SJSA1 (cell line): ENCODE measurements at regions not wholly inside any gene's neighbourhood (a gene's known extent, or its start where the extent isn't known, plus 50 kb on each side); places are given as distances from the start of the nearest gene placed in this dataset.
A peak's percentile ranks its signal among the peaks of the same experiment; 100 is the strongest.

Experiments
- DNase-seq, 2 experiments: peaks; one replicate each; pipeline ENCODE4 v3.0.0-alpha.2; 2015 to 2020; ENCODE audit warnings: low spot score in 2 of 2, low read depth in 1 of 2
- H3K27ac ChIP-seq: fragments of 250-450 bp; sonication (Bioruptor Pico); 2 replicates; pipeline ENCODE4 v1.5.1; 2020; ENCODE audit warnings: mild to moderate bottlenecking, moderate library complexity
- H3K27me3 ChIP-seq: fragments of 250-450 bp; sonication (Bioruptor Pico); replicated peaks from 2 replicates; pipeline ENCODE4 v1.5.1; 2020; ENCODE audit warnings: mild to moderate bottlenecking, moderate library complexity
- H3K36me3 ChIP-seq: fragments of 250-450 bp; sonication (Bioruptor Pico); 2 replicates; pipeline ENCODE4 v1.5.1; 2020; ENCODE audit warnings: mild to moderate bottlenecking
- H3K4me1 ChIP-seq: fragments of 250-450 bp; sonication (Bioruptor Pico); replicated peaks from 2 replicates; pipeline ENCODE4 v1.6.1; 2021; ENCODE audit warnings: mild to moderate bottlenecking
- H3K4me3 ChIP-seq: fragments of 250-450 bp; sonication (Bioruptor Pico); 2 replicates; pipeline ENCODE4 v1.5.1; 2020; ENCODE audit warnings: mild to moderate bottlenecking
- H3K9me3 ChIP-seq: fragments of 250-450 bp; sonication (Bioruptor Pico); replicated peaks from 2 replicates; pipeline ENCODE4 v1.5.1; 2020; ENCODE audit warnings: mild to moderate bottlenecking

DNA sequence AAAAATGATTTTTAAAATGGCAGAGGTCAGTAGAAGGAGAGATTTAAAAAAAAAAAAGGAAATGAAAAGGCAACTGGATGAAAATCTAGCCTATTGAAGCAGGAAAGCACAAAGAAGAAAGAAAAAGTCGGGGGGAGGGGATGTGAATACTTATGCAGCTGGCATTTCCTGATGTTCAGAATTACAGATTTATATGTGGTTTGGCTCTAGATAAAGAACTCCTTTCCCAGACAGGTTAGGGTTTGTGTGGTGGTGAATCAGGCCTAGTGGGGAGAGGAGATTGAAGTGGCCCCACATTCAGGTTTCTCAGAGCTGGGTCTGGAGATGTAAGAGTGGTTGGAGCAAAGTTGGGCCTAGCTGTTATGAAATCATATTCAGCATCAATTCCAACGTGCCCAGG is 394.4 kb downstream of the FIGN start:
- Histone ChIP-seq H3K36me3 (no peaks in the 10 kb centered on the region), H3K27ac (no peak overlapping the region), H3K4me3 (no peak overlapping the region), H3K4me1 (no peaks in the 10 kb centered on the region), H3K9me3 (no peaks in the 10 kb centered on the region), H3K27me3 (no peaks in the 10 kb centered on the region)
- no peak for DNase-seq

DNA sequence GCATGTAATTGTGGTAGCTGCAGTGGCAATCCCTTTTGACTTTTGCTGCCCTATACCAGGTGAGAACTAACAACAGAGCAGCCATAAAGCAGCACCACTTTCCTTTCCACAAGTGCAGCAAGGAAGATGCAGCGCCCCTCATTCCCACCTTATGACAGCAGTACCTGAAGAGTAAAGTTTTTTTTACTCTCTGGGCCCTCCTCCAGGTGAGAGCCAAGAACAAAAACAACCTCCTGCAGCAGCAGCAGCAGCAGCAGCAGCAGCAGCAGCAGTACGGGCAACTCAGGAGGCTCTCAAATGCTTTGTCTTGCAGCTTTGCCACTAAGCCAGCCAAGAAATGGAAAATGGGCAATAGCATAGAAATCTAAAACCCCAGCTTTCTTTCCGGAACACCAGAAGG is 397.5 kb downstream of the FIGN start:
- H3K9me3 ChIP-seq: no peaks in the 10 kb centered on the region
- H3K4me3 ChIP-seq: no peak overlapping the region
- no peak overlapping the region for H3K27ac ChIP-seq
- H3K27me3 ChIP-seq: 0 out of 2 replicates have a peak, but pooled peaks cover 3% of the 10 kb centered on the region
- no peaks in the 10 kb centered on the region for H3K36me3 ChIP-seq
- no peak for DNase-seq
- no peaks in the 10 kb centered on the region for H3K4me1 ChIP-seq

GRCh38 chr2:163324677-163325076 is 411.1 kb downstream of the FIGN start:
- no peak overlapping the region for H3K4me3 ChIP-seq
- H3K36me3 ChIP-seq: no peaks in the 10 kb centered on the region
- H3K27ac ChIP-seq: no peak overlapping the region
- H3K4me1 ChIP-seq: no peaks in the 10 kb centered on the region
- no peak for DNase-seq
- no peaks in the 10 kb centered on the region for H3K27me3 ChIP-seq
- no peaks in the 10 kb centered on the region for H3K9me3 ChIP-seq

GRCh38 chr2:163319006-163319405 is 416.8 kb downstream of the FIGN start:
- Histone ChIP-seq H3K4me3 (no peak overlapping the region), H3K27me3 (no peaks in the 10 kb centered on the region), H3K27ac (no peak overlapping the region), H3K9me3 (no peaks in the 10 kb centered on the region), H3K4me1 (no peaks in the 10 kb centered on the region), H3K36me3 (no peaks in the 10 kb centered on the region)
- no peak for DNase-seq

GRCh38 chr2:163314712-163315111 is 421.1 kb downstream of the FIGN start:
- no peak for DNase-seq
- Histone ChIP-seq H3K36me3 (no peaks in the 10 kb centered on the region), H3K9me3 (no peaks in the 10 kb centered on the region), H3K27ac (no peak overlapping the region), H3K27me3 (no peaks in the 10 kb centered on the region), H3K4me1 (no peaks in the 10 kb centered on the region), H3K4me3 (no peak overlapping the region)

DNA sequence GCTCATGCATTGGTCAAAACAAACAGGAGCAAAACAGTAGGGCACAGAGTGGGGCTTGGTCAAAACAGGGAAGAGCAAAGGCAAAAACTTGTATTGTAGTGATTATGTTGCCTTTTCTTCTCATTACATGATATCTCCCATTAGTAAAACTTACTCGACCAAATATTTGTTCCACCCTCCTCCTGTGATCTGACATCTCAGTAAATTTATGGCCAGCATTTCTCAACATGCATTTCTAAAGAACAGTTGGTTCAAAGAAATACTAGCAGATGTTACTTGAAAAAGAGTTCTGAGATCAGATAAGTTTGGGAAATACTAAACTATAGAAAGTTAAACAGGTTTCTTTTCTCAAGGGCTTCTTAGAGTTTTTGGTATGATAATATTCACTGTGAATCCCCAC is 423.1 kb downstream of the FIGN start:
- Histone ChIP-seq H3K4me3 (no peak overlapping the region), H3K36me3 (no peaks in the 10 kb centered on the region), H3K27ac (no peak overlapping the region), H3K9me3 (no peaks in the 10 kb centered on the region), H3K4me1 (no peaks in the 10 kb centered on the region), H3K27me3 (no peaks in the 10 kb centered on the region)
- DNase-seq: no peak

DNA sequence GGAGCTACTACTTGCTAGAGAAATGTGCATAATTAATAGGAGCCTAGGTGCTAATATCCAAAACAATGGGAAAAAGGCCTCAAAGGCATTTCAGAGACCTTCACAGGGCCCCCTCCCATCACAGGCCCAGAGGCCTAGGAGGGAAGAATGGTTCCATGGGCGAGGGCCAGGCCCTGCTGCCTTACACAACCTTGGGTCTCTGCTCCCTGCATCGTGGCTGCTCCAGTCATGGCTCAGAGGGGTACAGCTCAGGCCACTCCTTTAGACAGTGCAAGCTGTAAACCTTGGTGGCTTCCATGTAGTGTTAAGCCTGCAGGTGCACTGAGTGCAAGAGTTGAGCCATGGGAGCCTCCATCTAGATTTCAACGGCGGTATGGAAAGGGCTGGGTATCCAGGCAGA is 429.2 kb downstream of the FIGN start:
- no peaks in the 10 kb centered on the region for H3K9me3 ChIP-seq
- no peak overlapping the region for H3K4me3 ChIP-seq
- H3K27me3 ChIP-seq: no peaks in the 10 kb centered on the region
- H3K27ac ChIP-seq: no peak overlapping the region
- no peaks in the 10 kb centered on the region for H3K4me1 ChIP-seq
- DNase-seq: no peak
- no peaks in the 10 kb centered on the region for H3K36me3 ChIP-seq

DNA sequence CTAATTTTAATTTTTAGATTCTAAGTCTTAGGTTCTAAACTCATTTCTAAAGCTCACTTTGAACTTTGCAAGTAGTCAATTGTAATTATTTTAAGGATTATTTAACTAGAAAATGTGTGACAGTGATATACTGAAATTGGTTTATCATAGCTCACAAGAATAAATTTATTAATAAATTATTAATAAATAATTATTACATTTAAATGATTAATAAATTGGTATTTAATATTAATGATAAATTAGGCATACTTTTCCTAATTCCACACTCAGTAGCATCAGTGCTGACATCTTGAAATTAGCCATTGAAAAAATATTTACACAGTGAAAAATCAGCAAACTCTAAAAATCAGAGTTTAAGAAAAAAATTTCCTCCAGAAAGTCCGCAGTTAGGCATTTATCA is 433.7 kb downstream of the FIGN start:
- no peak overlapping the region for H3K27ac ChIP-seq
- no peak for DNase-seq
- no peak overlapping the region for H3K4me3 ChIP-seq
- H3K4me1 ChIP-seq: no peaks in the 10 kb centered on the region
- H3K36me3 ChIP-seq: no peaks in the 10 kb centered on the region
- H3K9me3 ChIP-seq: no peaks in the 10 kb centered on the region
- no peaks in the 10 kb centered on the region for H3K27me3 ChIP-seq

GRCh38 chr2:163291790-163292189 is 444.0 kb downstream of the FIGN start:
- Histone ChIP-seq H3K9me3 (no peaks in the 10 kb centered on the region), H3K27me3 (no peaks in the 10 kb centered on the region), H3K27ac (no peak overlapping the region), H3K4me3 (no peak overlapping the region), H3K36me3 (no peaks in the 10 kb centered on the region), H3K4me1 (no peaks in the 10 kb centered on the region)
- no peak for DNase-seq

GRCh38 chr2:163281717-163282116 is 443.1 kb upstream of the KCNH7 start:
- no peaks in the 10 kb centered on the region for H3K4me1 ChIP-seq
- H3K4me3 ChIP-seq: no peak overlapping the region
- H3K36me3 ChIP-seq: no peaks in the 10 kb centered on the region
- H3K27me3 ChIP-seq: no peaks in the 10 kb centered on the region
- H3K27ac ChIP-seq: no peak overlapping the region
- no peak for DNase-seq
- H3K9me3 ChIP-seq: no peaks in the 10 kb centered on the region

GRCh38 chr2:163269374-163270021 is 430.9 kb upstream of the KCNH7 start:
- no peaks in the 10 kb centered on the region for H3K36me3 ChIP-seq
- H3K27me3 ChIP-seq: no peaks in the 10 kb centered on the region
- no peak overlapping the region for H3K4me3 ChIP-seq
- no peaks in the 10 kb centered on the region for H3K9me3 ChIP-seq
- no peak overlapping the region for H3K27ac ChIP-seq
- H3K4me1 ChIP-seq: no peaks in the 10 kb centered on the region
- DNase-seq: no peak

GRCh38 chr2:163266772-163267171 is 428.2 kb upstream of the KCNH7 start:
- Histone ChIP-seq H3K4me3 (no peak overlapping the region), H3K27me3 (no peaks in the 10 kb centered on the region), H3K9me3 (no peaks in the 10 kb centered on the region), H3K4me1 (no peaks in the 10 kb centered on the region), H3K36me3 (no peaks in the 10 kb centered on the region), H3K27ac (no peak overlapping the region)
- peak in 1 of 2 experiments; percentile 31 for DNase-seq

- Histone ChIP-seq H3K9me3 (no peaks in the 10 kb centered on the region), H3K4me1 (no peaks in the 10 kb centered on the region), H3K27me3 (no peaks in the 10 kb centered on the region), H3K4me3 (no peak overlapping the region), H3K27ac (no peak overlapping the region), H3K36me3 (no peaks in the 10 kb centered on the region)
- no peak for DNase-seq
Measured at GRCh38 chr2:163265562-163265961, 427.0 kb upstream of the KCNH7 start.

- no peaks in the 10 kb centered on the region for H3K36me3 ChIP-seq
- H3K27ac ChIP-seq: no peak overlapping the region
- no peak for DNase-seq
- no peaks in the 10 kb centered on the region for H3K9me3 ChIP-seq
- no peaks in the 10 kb centered on the region for H3K4me1 ChIP-seq
- H3K27me3 ChIP-seq: no peaks in the 10 kb centered on the region
- no peak overlapping the region for H3K4me3 ChIP-seq
Measured at GRCh38 chr2:163264341-163264740, 425.8 kb upstream of the KCNH7 start.

DNA sequence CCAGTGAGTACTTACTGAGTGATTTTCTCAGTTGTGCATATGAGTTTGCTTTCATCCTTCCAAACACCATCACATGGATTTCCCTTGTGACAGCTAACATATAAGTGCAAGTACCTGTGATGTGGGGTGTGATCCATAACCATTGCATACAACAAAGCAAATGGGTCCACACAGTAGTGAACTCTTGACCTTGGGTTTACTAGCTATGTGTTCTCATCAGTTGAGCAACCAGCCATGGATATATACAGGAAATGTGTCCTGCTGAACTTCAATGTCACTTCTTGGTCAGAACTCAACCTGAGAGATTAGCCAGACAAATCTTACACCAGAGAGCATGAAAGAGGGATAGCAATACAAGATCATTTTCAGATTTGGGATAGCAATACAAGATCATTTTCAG is 420.9 kb upstream of the KCNH7 start:
- H3K36me3 ChIP-seq: no peaks in the 10 kb centered on the region
- no peak overlapping the region for H3K4me3 ChIP-seq
- H3K9me3 ChIP-seq: no peaks in the 10 kb centered on the region
- no peaks in the 10 kb centered on the region for H3K27me3 ChIP-seq
- H3K27ac ChIP-seq: no peak overlapping the region
- DNase-seq: no peak
- no peaks in the 10 kb centered on the region for H3K4me1 ChIP-seq
